ENCODE measurements at regions not wholly inside any gene's neighbourhood (a gene's known extent, or its start where the extent isn't known, plus 50 kb on each side); places are given as distances from the start of the nearest gene placed in this dataset.

DNA sequence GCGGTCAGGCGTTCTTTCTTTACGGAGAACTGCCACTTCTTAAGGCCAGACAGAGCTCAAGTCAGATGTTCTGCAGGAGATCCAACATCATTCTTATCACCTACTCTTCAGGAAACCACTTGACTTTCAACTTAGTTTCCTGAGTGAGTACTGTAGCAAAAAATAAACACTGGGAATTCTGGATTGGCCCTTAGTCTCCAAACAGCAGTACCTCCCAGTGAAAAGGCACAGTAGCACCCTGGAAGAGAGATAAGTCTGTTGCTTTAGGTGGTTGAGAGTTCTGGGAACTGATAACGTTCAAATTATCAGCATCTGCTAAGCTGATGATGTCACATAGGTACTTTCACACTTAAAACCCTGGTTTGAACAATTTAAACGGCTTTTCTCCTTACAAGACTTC is 971.8 kb upstream of the TENM4 start:
- no peak for TF ChIP-seq EZH2phosphoT487 (IDR thresholded peaks at IDR 0.05)
- TF ChIP-seq, protein P1, sequence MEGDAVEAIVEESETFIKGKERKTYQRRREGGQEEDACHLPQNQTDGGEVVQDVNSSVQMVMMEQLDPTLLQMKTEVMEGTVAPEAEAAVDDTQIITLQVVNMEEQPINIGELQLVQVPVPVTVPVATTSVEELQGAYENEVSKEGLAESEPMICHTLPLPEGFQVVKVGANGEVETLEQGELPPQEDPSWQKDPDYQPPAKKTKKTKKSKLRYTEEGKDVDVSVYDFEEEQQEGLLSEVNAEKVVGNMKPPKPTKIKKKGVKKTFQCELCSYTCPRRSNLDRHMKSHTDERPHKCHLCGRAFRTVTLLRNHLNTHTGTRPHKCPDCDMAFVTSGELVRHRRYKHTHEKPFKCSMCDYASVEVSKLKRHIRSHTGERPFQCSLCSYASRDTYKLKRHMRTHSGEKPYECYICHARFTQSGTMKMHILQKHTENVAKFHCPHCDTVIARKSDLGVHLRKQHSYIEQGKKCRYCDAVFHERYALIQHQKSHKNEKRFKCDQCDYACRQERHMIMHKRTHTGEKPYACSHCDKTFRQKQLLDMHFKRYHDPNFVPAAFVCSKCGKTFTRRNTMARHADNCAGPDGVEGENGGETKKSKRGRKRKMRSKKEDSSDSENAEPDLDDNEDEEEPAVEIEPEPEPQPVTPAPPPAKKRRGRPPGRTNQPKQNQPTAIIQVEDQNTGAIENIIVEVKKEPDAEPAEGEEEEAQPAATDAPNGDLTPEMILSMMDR (IDR thresholded peaks at IDR 0.05), result no peak
- TF ChIP-seq EZH2 (IDR thresholded peaks at IDR 0.05), result no peak

All from neural progenitor cell (in vitro differentiated cells).